ENCODE measurements at regions not wholly inside any gene's neighbourhood (a gene's known extent, or its start where the extent isn't known, plus 50 kb on each side); places are given as distances from the start of the nearest gene placed in this dataset.
"Not testable (repeated sequence)": the region's sequence is repeated elsewhere in the genome, so short reads cannot be mapped to it uniquely, and the experiment has no call there.

GRCh38 chr1:157330177-157330576, 192.0 kb upstream of the ETV3 start:
- not testable (repeated sequence) for TF ChIP-seq CTCF, POLR2A, POLR2AphosphoS5 (IDR thresholded peaks at IDR 0.05)

All from breast epithelium (tissue), 3 donors.